NT2/D1 (cell line): ENCODE measurements at regions not wholly inside any gene's neighbourhood (a gene's known extent, or its start where the extent isn't known, plus 50 kb on each side); places are given as distances from the start of the nearest gene placed in this dataset.

Experiments
- SUZ12 ChIP-seq: IDR thresholded peaks from 2 replicates; pipeline ENCODE4 v1.6.1; 2011; ENCODE audit not compliant: insufficient read length, insufficient read depth; ENCODE audit errors: extremely low read depth
- ZNF274 ChIP-seq: IDR thresholded peaks from 2 replicates; pipeline ENCODE4 v1.6.1; 2011; ENCODE audit warnings: mild to moderate bottlenecking, low read depth, low read length

- TF ChIP-seq ZNF274: no peak
- no peak for TF ChIP-seq SUZ12
Observed at GRCh38 chr6:14711704-14712379, 534.0 kb upstream of the JARID2 start.
